GM10266 (cell line): ENCODE measurements at regions not wholly inside any gene's neighbourhood (a gene's known extent, or its start where the extent isn't known, plus 50 kb on each side); places are given as distances from the start of the nearest gene placed in this dataset.

Experiments used
- DNase-seq: peaks from one replicate; pipeline ENCODE4 v3.0.0; 2012; ENCODE audit errors: extremely low spot score
- CTCF ChIP-seq: IDR thresholded peaks from 2 replicates; pipeline ENCODE4 v1.5.1; 2012; ENCODE audit warnings: mild to moderate bottlenecking, low read depth; ENCODE audit not compliant: control insufficient read depth, insufficient read depth; ENCODE audit errors: missing control alignments

GRCh38 chr7:67947646-67948045, 951.0 kb downstream of the TYW1 start:
- no peak for DNase-seq

GRCh38 chr7:67950321-67951083, 953.9 kb downstream of the TYW1 start:
- no peak for TF ChIP-seq CTCF
- DNase-seq: no peak

More at GRCh38 chr7:67947646-67948045, 951.0 kb downstream of the TYW1 start:
- TF ChIP-seq CTCF: no peak

- no peak for TF ChIP-seq CTCF
- DNase-seq: no peak
These were observed 958.4 kb downstream of the TYW1 start for GRCh38 chr7:67955061-67955460.

GRCh38 chr7:67962863-67963262, 966.2 kb downstream of the TYW1 start:
- no peak for DNase-seq
- TF ChIP-seq CTCF: no peak

- no peak for TF ChIP-seq CTCF
- DNase-seq: no peak
These were observed 979.9 kb downstream of the TYW1 start for GRCh38 chr7:67976490-67976889.

GRCh38 chr7:67983486-67983885, 986.9 kb downstream of the TYW1 start:
- no peak for DNase-seq
- no peak for TF ChIP-seq CTCF

- TF ChIP-seq CTCF: no peak
- no peak for DNase-seq
These were observed 987.7 kb downstream of the TYW1 start for GRCh38 chr7:67984326-67984725.
